ENCODE measurements at regions not wholly inside any gene's neighbourhood (a gene's known extent, or its start where the extent isn't known, plus 50 kb on each side); places are given as distances from the start of the nearest gene placed in this dataset.
"Not testable (repeated sequence)": the region's sequence is repeated elsewhere in the genome, so short reads cannot be mapped to it uniquely, and the experiment has no call there.

- CTCF ChIA-PET, result no interaction called here
- no peaks in the 10 kb centered on the region for H3K4me1 Mint-ChIP-seq
These were observed 250.4 kb downstream of the MAGEB5 start for GRCh38 chrX:26466387-26466786.

GRCh38 chrX:26445288-26445687 is 229.3 kb downstream of the MAGEB5 start:
- H3K4me3 Mint-ChIP-seq, result no peak overlapping the region
- H3K36me3 Mint-ChIP-seq (ENCODE audit: low read depth), result no peaks in the 10 kb centered on the region
- ChIA-PET CTCF (interaction anchor here (0.6 kb wide), 1 partner anchor 8 kb away, joined by 3 read pairs; no protein-coding TSS in a partner anchor), POLR2A (no interaction called here)
- no peaks in the 10 kb centered on the region for H3K27me3 Mint-ChIP-seq
- H3K4me1 Mint-ChIP-seq, result no peaks in the 10 kb centered on the region
- no peak overlapping the region for H3K27ac Mint-ChIP-seq
- DNase-seq, result no peak
- H3K9me3 Mint-ChIP-seq, result no peaks in the 10 kb centered on the region

More at GRCh38 chrX:26466387-26466786, 250.4 kb downstream of the MAGEB5 start:
- H3K4me3 Mint-ChIP-seq, result no peak overlapping the region
- H3K27ac Mint-ChIP-seq, result no peak overlapping the region
- H3K9me3 Mint-ChIP-seq, result no peaks in the 10 kb centered on the region
- H3K36me3 Mint-ChIP-seq (ENCODE audit: low read depth), result no peaks in the 10 kb centered on the region
- POLR2A ChIA-PET, result no interaction called here
- H3K27me3 Mint-ChIP-seq, result no peaks in the 10 kb centered on the region
- no peak for DNase-seq

- H3K27me3 Mint-ChIP-seq; H3K9me3 Mint-ChIP-seq; H3K4me1 Mint-ChIP-seq; POLR2A ChIA-PET; H3K36me3 Mint-ChIP-seq (ENCODE audit: low read depth); CTCF ChIA-PET; H3K27ac Mint-ChIP-seq; DNase-seq; H3K4me3 Mint-ChIP-seq: not testable (repeated sequence)
These were observed 228.4 kb downstream of the MAGEB5 start for GRCh38 chrX:26444417-26444816.

- no peaks in the 10 kb centered on the region for H3K27me3 Mint-ChIP-seq
- H3K36me3 Mint-ChIP-seq (ENCODE audit: low read depth), result no peaks in the 10 kb centered on the region
- no peak overlapping the region for H3K4me3 Mint-ChIP-seq
- H3K4me1 Mint-ChIP-seq, result no peaks in the 10 kb centered on the region
- ChIA-PET CTCF (no interaction called here), POLR2A (no interaction called here)
- no peak for DNase-seq
- no peak overlapping the region for H3K27ac Mint-ChIP-seq
- H3K9me3 Mint-ChIP-seq, result no peaks in the 10 kb centered on the region
These were observed 226.4 kb downstream of the MAGEB5 start for GRCh38 chrX:26442340-26442739.

- CTCF ChIA-PET, result no interaction called here
- POLR2A ChIA-PET, result no interaction called here
- H3K4me1 Mint-ChIP-seq, result no peaks in the 10 kb centered on the region
- no peaks in the 10 kb centered on the region for H3K36me3 Mint-ChIP-seq (ENCODE audit: low read depth)
- no peak for DNase-seq
- no peaks in the 10 kb centered on the region for H3K9me3 Mint-ChIP-seq
- H3K27ac Mint-ChIP-seq, result no peak overlapping the region
- H3K27me3 Mint-ChIP-seq, result no peaks in the 10 kb centered on the region
- H3K4me3 Mint-ChIP-seq, result no peak overlapping the region
These were observed 198.6 kb downstream of the MAGEB5 start for GRCh38 chrX:26414534-26414933.

- no peak for DNase-seq
- Mint-ChIP-seq H3K4me1 (no peaks in the 10 kb centered on the region), H3K4me3 (no peak overlapping the region), H3K9me3 (no peaks in the 10 kb centered on the region), H3K27me3 (no peaks in the 10 kb centered on the region), H3K36me3 (ENCODE audit: low read depth) (no peaks in the 10 kb centered on the region), H3K27ac (no peak overlapping the region)
- CTCF ChIA-PET, result no interaction called here
- POLR2A ChIA-PET, result no interaction called here
These were observed 195.1 kb downstream of the MAGEB5 start for GRCh38 chrX:26411045-26411444.

GRCh38 chrX:26409636-26410035 is 193.7 kb downstream of the MAGEB5 start:
- Mint-ChIP-seq H3K4me1 (no peaks in the 10 kb centered on the region), H3K27me3 (no peaks in the 10 kb centered on the region), H3K4me3 (no peak overlapping the region), H3K27ac (no peak overlapping the region), H3K9me3 (no peaks in the 10 kb centered on the region), H3K36me3 (ENCODE audit: low read depth) (no peaks in the 10 kb centered on the region)
- no peak for DNase-seq
- ChIA-PET CTCF (no interaction called here), POLR2A (no interaction called here)

GRCh38 chrX:26387906-26388305 is 171.9 kb downstream of the MAGEB5 start:
- no peak overlapping the region for H3K4me3 Mint-ChIP-seq
- POLR2A ChIA-PET, result no interaction called here
- H3K27ac Mint-ChIP-seq, result no peak overlapping the region
- H3K9me3 Mint-ChIP-seq, result no peaks in the 10 kb centered on the region
- H3K27me3 Mint-ChIP-seq, result no peaks in the 10 kb centered on the region
- no peaks in the 10 kb centered on the region for H3K36me3 Mint-ChIP-seq (ENCODE audit: low read depth)
- no peak for DNase-seq
- CTCF ChIA-PET, result no interaction called here
- no peaks in the 10 kb centered on the region for H3K4me1 Mint-ChIP-seq

GRCh38 chrX:26376037-26376708 is 160.2 kb downstream of the MAGEB5 start:
- H3K36me3 Mint-ChIP-seq (ENCODE audit: low read depth), result no peaks in the 10 kb centered on the region
- no peaks in the 10 kb centered on the region for H3K4me1 Mint-ChIP-seq
- ChIA-PET CTCF (no interaction called here), POLR2A (no interaction called here)
- no peaks in the 10 kb centered on the region for H3K27me3 Mint-ChIP-seq
- no peak overlapping the region for H3K27ac Mint-ChIP-seq
- no peaks in the 10 kb centered on the region for H3K9me3 Mint-ChIP-seq
- no peak for DNase-seq
- no peak overlapping the region for H3K4me3 Mint-ChIP-seq

GRCh38 chrX:26375346-26375745 is 159.4 kb downstream of the MAGEB5 start:
- no peak overlapping the region for H3K27ac Mint-ChIP-seq
- DNase-seq, result no peak
- CTCF ChIA-PET, result no interaction called here
- H3K9me3 Mint-ChIP-seq, result no peaks in the 10 kb centered on the region
- H3K27me3 Mint-ChIP-seq, result no peaks in the 10 kb centered on the region
- H3K4me1 Mint-ChIP-seq, result no peaks in the 10 kb centered on the region
- no peak overlapping the region for H3K4me3 Mint-ChIP-seq
- H3K36me3 Mint-ChIP-seq (ENCODE audit: low read depth), result no peaks in the 10 kb centered on the region
- POLR2A ChIA-PET, result no interaction called here

- H3K27me3 Mint-ChIP-seq, result no peaks in the 10 kb centered on the region
- CTCF ChIA-PET, result no interaction called here
- POLR2A ChIA-PET, result no interaction called here
- DNase-seq, result no peak
- H3K4me3 Mint-ChIP-seq, result no peak overlapping the region
- no peak overlapping the region for H3K27ac Mint-ChIP-seq
- no peaks in the 10 kb centered on the region for H3K4me1 Mint-ChIP-seq
- no peaks in the 10 kb centered on the region for H3K9me3 Mint-ChIP-seq
- no peaks in the 10 kb centered on the region for H3K36me3 Mint-ChIP-seq (ENCODE audit: low read depth)
These were observed 157.9 kb downstream of the MAGEB5 start for GRCh38 chrX:26373829-26374228.

- CTCF ChIA-PET, result no interaction called here
- POLR2A ChIA-PET, result no interaction called here
- H3K4me1 Mint-ChIP-seq, result no peaks in the 10 kb centered on the region
- peaks cover 2% of the 10 kb centered on the region for H3K9me3 Mint-ChIP-seq
- H3K4me3 Mint-ChIP-seq, result no peak overlapping the region
- no peaks in the 10 kb centered on the region for H3K36me3 Mint-ChIP-seq (ENCODE audit: low read depth)
- no peak for DNase-seq
- no peak overlapping the region for H3K27ac Mint-ChIP-seq
- no peaks in the 10 kb centered on the region for H3K27me3 Mint-ChIP-seq
These were observed 137.0 kb downstream of the MAGEB5 start for GRCh38 chrX:26352891-26353430.

GRCh38 chrX:26347171-26347570 is 131.2 kb downstream of the MAGEB5 start:
- H3K4me3 Mint-ChIP-seq, result no peak overlapping the region
- ChIA-PET POLR2A (no interaction called here), CTCF (no interaction called here)
- H3K9me3 Mint-ChIP-seq, result no peaks in the 10 kb centered on the region
- H3K27ac Mint-ChIP-seq, result no peak overlapping the region
- no peaks in the 10 kb centered on the region for H3K27me3 Mint-ChIP-seq
- DNase-seq, result no peak
- no peaks in the 10 kb centered on the region for H3K36me3 Mint-ChIP-seq (ENCODE audit: low read depth)
- no peaks in the 10 kb centered on the region for H3K4me1 Mint-ChIP-seq

- POLR2A ChIA-PET, result no interaction called here
These were observed 118.3 kb downstream of the MAGEB5 start for GRCh38 chrX:26334232-26334631.

More at GRCh38 chrX:26334232-26334631, 118.3 kb downstream of the MAGEB5 start:
- H3K4me1 Mint-ChIP-seq, result no peaks in the 10 kb centered on the region
- CTCF ChIA-PET, result no interaction called here
- no peak for DNase-seq
- no peak overlapping the region for H3K4me3 Mint-ChIP-seq
- no peaks in the 10 kb centered on the region for H3K27me3 Mint-ChIP-seq
- H3K9me3 Mint-ChIP-seq, result no peaks in the 10 kb centered on the region
- H3K36me3 Mint-ChIP-seq (ENCODE audit: low read depth), result no peaks in the 10 kb centered on the region
- no peak overlapping the region for H3K27ac Mint-ChIP-seq

All from activated CD4-positive, alpha-beta T cell treated with anti-CD3 and anti-CD28 coated beads, Interleukin-2, amount 10 ng/mL, durations not matched to agents 7 days and 5 days (primary cell).